IMR-90 (cell line): ENCODE measurements at regions not wholly inside any gene's neighbourhood (a gene's known extent, or its start where the extent isn't known, plus 50 kb on each side); places are given as distances from the start of the nearest gene placed in this dataset.

ENCODE experiments used
- ATAC-seq: fragments of 200-7000 bp; cut with Tn5 transposase; 2 replicates; pipeline ENCODE4 v1.9.1; 2020; ENCODE audit warnings: low read depth, mild to moderate bottlenecking, moderate library complexity
- BruUV-seq: library from RNA; stranded (reverse); fragments of 400-500 nt; replicated peaks from 2 replicates; lab custom pipeline; 2021; lab: Mats Ljungman, UMichigan
- CTCF ChIA-PET: fragments of 300-600 bp; formaldehyde crosslinking; extraction: SDS; loops from one replicate; lab custom pipeline; 2021; ENCODE audit warnings: antibody characterized with exemption; lab: Yijun Ruan, JAX
- POLR2A ChIA-PET: fragments of 300-600 bp; sonication (Branson Sonifier 250); formaldehyde crosslinking; loops from one replicate; lab custom pipeline; 2022; ENCODE audit warnings: antibody characterized with exemption; ENCODE audit not compliant: unreplicated experiment; lab: Charles Lee
- DNase-seq: peaks from one replicate; pipeline ENCODE4 v3.0.0; 2013
- H2AFZ ChIP-seq: replicated peaks from 2 replicates; pipeline ENCODE3; 2013; ENCODE audit warnings: low read length, mild to moderate bottlenecking; ENCODE audit not compliant: poor library complexity
- H2AK5ac ChIP-seq: 2 replicates; pipeline ENCODE4 v1.6.1; 2013; ENCODE audit warnings: low read depth, low read length, inconsistent platforms
- H2AK9ac ChIP-seq: replicated peaks from 2 replicates; pipeline ENCODE3; 2013; ENCODE audit warnings: mild to moderate bottlenecking, low read depth, low read length, moderate library complexity; ENCODE audit not compliant: poor library complexity
- H2BK120ac ChIP-seq: 2 replicates; pipeline ENCODE4 v1.6.1; 2013; ENCODE audit warnings: low read depth, low read length, inconsistent platforms
- H2BK15ac ChIP-seq: 3 replicates; pipeline ENCODE4 v1.6.1; 2013; ENCODE audit warnings: low read depth, low read length, inconsistent platforms
- H2BK20ac ChIP-seq: 2 replicates; pipeline ENCODE4 v1.6.1; 2013; ENCODE audit warnings: low read depth, mild to moderate bottlenecking, inconsistent platforms, low read length, moderate library complexity
- H2BK5ac ChIP-seq: 2 replicates; pipeline ENCODE4 v1.6.1; 2013; ENCODE audit warnings: mild to moderate bottlenecking, low read depth, low read length, inconsistent platforms; ENCODE audit not compliant: poor library complexity, severe bottlenecking
- H3K14ac ChIP-seq: replicated peaks from 2 replicates; pipeline ENCODE4 v1.6.1; 2013; ENCODE audit warnings: low read depth, low read length, inconsistent platforms
- H3K18ac ChIP-seq: 2 replicates; pipeline ENCODE4 v1.6.1; 2013; ENCODE audit warnings: low read depth, low read length, control low read depth
- H3K23ac ChIP-seq: 2 replicates; pipeline ENCODE4 v1.6.1; 2013; ENCODE audit warnings: low read depth, low read length, inconsistent platforms
- H3K27ac ChIP-seq: 2 replicates; pipeline ENCODE4 v1.5.1; 2013; ENCODE audit warnings: mild to moderate bottlenecking, control low read depth, low read length; ENCODE audit not compliant: insufficient read depth
- H3K27me3 ChIP-seq: 2 replicates; pipeline ENCODE4 v1.6.1; 2013; ENCODE audit warnings: low read length; ENCODE audit not compliant: control insufficient read depth, insufficient read depth
- H3K36me3 ChIP-seq: 2 replicates; pipeline ENCODE4 v1.6.1; 2013; ENCODE audit warnings: low read length, mixed read lengths; ENCODE audit not compliant: control insufficient read depth, insufficient read depth
- H3K4ac ChIP-seq: 2 replicates; pipeline ENCODE4 v1.6.1; 2013; ENCODE audit warnings: low read depth, low read length, inconsistent platforms
- H3K4me1 ChIP-seq: 2 replicates; pipeline ENCODE4 v1.6.1; 2013; ENCODE audit warnings: low read length, mixed read lengths; ENCODE audit not compliant: control insufficient read depth, insufficient read depth
- H3K4me2 ChIP-seq: 2 replicates; pipeline ENCODE4 v1.6.1; 2013; ENCODE audit warnings: low read depth, mild to moderate bottlenecking, control low read depth, low read length, moderate library complexity
- H3K4me3 ChIP-seq: 2 replicates; pipeline ENCODE4 v1.5.1; 2013; ENCODE audit warnings: low read depth, mild to moderate bottlenecking, control low read depth, low read length, moderate library complexity; ENCODE audit not compliant: insufficient read depth
- H3K56ac ChIP-seq: 2 replicates; pipeline ENCODE4 v1.6.1; 2013; ENCODE audit warnings: low read length, inconsistent platforms; ENCODE audit not compliant: insufficient read depth; ENCODE audit errors: extremely low read depth
- H3K79me1 ChIP-seq, 2 experiments: 2 replicates each; pipeline ENCODE4 v1.6.1; 2013; ENCODE audit warnings: low read length in 2 of 2, inconsistent platforms in 1 of 2, low read depth in 1 of 2
- H3K9ac ChIP-seq: 2 replicates; pipeline ENCODE4 v1.6.1; 2013; ENCODE audit warnings: low read depth, low read length, control low read depth
- H3K9me1 ChIP-seq: 2 replicates; pipeline ENCODE4 v1.6.1; 2013; ENCODE audit warnings: low read length, inconsistent platforms; ENCODE audit not compliant: insufficient read depth
- H3K9me3 ChIP-seq: 2 replicates; pipeline ENCODE4 v1.6.1; 2013; ENCODE audit warnings: low read length; ENCODE audit not compliant: control insufficient read depth, insufficient read depth
- H4K20me1 ChIP-seq: 2 replicates; pipeline ENCODE4 v1.6.1; 2013; ENCODE audit warnings: low read length, inconsistent platforms; ENCODE audit not compliant: insufficient read depth
- H4K5ac ChIP-seq: 2 replicates; pipeline ENCODE4 v1.6.1; 2013; ENCODE audit warnings: mild to moderate bottlenecking, low read depth, low read length, control low read depth
- H4K8ac ChIP-seq, 2 experiments: 2 replicates each; pipeline ENCODE4 v1.6.1; 2013; ENCODE audit warnings: low read depth in 2 of 2, low read length in 2 of 2, control low read depth in 1 of 2, inconsistent platforms in 1 of 2
- H4K91ac ChIP-seq: 2 replicates; pipeline ENCODE4 v1.6.1; 2013; ENCODE audit warnings: low read depth, low read length, inconsistent platforms; ENCODE audit not compliant: insufficient read depth
- BHLHE40 ChIP-seq: fragments of 150-350 bp; IDR thresholded peaks from 2 replicates; pipeline ENCODE4 v1.6.1; 2016; ENCODE audit warnings: mild to moderate bottlenecking, low read depth, low read length
- CEBPB ChIP-seq: IDR thresholded peaks from 2 replicates; pipeline ENCODE4 v1.6.1; 2012; ENCODE audit warnings: low read depth, low read length, improper control_type of control experiment
- CHD1 ChIP-seq: IDR thresholded peaks from 2 replicates; pipeline ENCODE4 v1.6.1; 2012; ENCODE audit warnings: low read depth, low read length, improper control_type of control experiment
- FOS ChIP-seq: fragments of 150-350 bp; IDR thresholded peaks from 2 replicates; pipeline ENCODE4 v1.6.1; 2016; ENCODE audit warnings: low read depth, low read length
- MAFK ChIP-seq: IDR thresholded peaks from 2 replicates; pipeline ENCODE4 v1.6.1; 2012; ENCODE audit warnings: low read depth, low read length, improper control_type of control experiment
- MAZ ChIP-seq: IDR thresholded peaks from 2 replicates; pipeline ENCODE4 v1.6.1; 2012; ENCODE audit warnings: low read depth, mild to moderate bottlenecking, low read length, improper control_type of control experiment, moderate library complexity, borderline replicate concordance
- NFE2L2 ChIP-seq: fragments of 150-350 bp; IDR thresholded peaks from 2 replicates; pipeline ENCODE4 v1.6.1; 2016; ENCODE audit warnings: low read depth, mild to moderate bottlenecking, low read length
- POLR2A ChIP-seq: IDR thresholded peaks from 2 replicates; pipeline ENCODE4 v1.6.1; 2012; ENCODE audit warnings: mild to moderate bottlenecking, low read depth, low read length
- RAD21 ChIP-seq: IDR thresholded peaks from 2 replicates; pipeline ENCODE4 v1.6.1; 2012; ENCODE audit warnings: low read length, improper control_type of control experiment
- RCOR1 ChIP-seq: IDR thresholded peaks from 2 replicates; pipeline ENCODE4 v1.6.1; 2012; ENCODE audit warnings: mild to moderate bottlenecking, low read length, improper control_type of control experiment; ENCODE audit not compliant: insufficient replicate concordance
- RFX5 ChIP-seq: IDR thresholded peaks from 2 replicates; pipeline ENCODE4 v1.8.0; 2012; ENCODE audit warnings: low read depth, mild to moderate bottlenecking, low read length, moderate library complexity
- SMC3 ChIP-seq: fragments of 150-350 bp; IDR thresholded peaks from 2 replicates; pipeline ENCODE4 v1.6.1; 2016; ENCODE audit warnings: low read depth, mild to moderate bottlenecking, antibody characterized with exemption, low read length, moderate library complexity
- WGBS, 2 experiments: methylation state at CpG; one replicate each; pipeline versions ENCODE4 v1.1.5 to v1.1.7; 2013; ENCODE audit warnings: missing lambda C conversion rate in 2 of 2; ENCODE audit not compliant: insufficient read length in 1 of 2; ENCODE audit errors: extremely low coverage in 2 of 2; 5-methylcytosine and 5-hydroxymethylcytosine counted together
- dilution Hi-C: fragments of 300-500 bp; cut with HindIII; formaldehyde crosslinking; loops from one replicate; pipeline ENCODE4 v1.14.3; 2018; ENCODE audit warnings: low sequenced_read_pairs; ENCODE audit not compliant: unreplicated experiment
- in situ Hi-C: fragments of 300-500 bp; cut with MboI; formaldehyde crosslinking; loops from 3 replicates; pipeline ENCODE4 v1.14.3; 2019; ENCODE audit warnings: low sequenced_read_pairs, inconsistent platforms, mixed read lengths
- intact Hi-C: fragments of 100-400 bp; cut with micrococcal nuclease; formaldehyde crosslinking; loops from 2 replicates; pipeline ENCODE4 v1.10.0; 2022
- TF ChIP-seq, protein P1 (sequence below): fragments of 150-350 bp; IDR thresholded peaks from 2 replicates; pipeline ENCODE4 v1.6.1; 2017; ENCODE audit warnings: mild to moderate bottlenecking, antibody characterized with exemption, low read length, low read depth
- TF ChIP-seq, protein P2 (sequence below): fragments of 150-350 bp; IDR thresholded peaks from 2 replicates; pipeline ENCODE4 v1.6.1; 2016; ENCODE audit warnings: low read depth, mild to moderate bottlenecking, low read length, moderate library complexity, borderline replicate concordance
- TF ChIP-seq, protein P3 (sequence below): conservative IDR thresholded peaks from 2 replicates; pipeline ENCODE4 v1.5.1; 2012; ENCODE audit warnings: mild to moderate bottlenecking, low read depth, low read length, improper control_type of control experiment

DNA sequence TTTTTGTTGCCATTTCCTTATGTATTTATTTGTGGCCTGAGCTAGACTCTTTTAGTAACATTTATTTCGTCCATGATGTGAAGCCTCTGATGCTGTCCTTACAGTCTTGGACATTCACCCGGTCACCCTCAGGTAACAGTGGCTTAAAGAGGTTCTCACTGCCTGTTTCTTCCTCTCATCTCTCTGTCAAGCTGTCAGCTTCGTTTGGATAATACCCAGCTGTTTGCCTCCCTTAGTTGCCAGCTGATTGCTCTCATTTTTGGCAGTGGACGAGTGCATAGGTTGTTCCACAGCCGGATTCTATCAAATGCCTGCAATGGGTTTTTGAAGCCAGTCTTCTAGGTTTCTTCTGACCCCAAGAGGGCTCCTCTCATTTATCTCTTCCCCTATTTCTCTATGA is 427.7 kb downstream of the MED10 start:
- Histone ChIP-seq H3K14ac (no peak overlapping the region), H2BK5ac (no peak overlapping the region), H3K36me3 (no peaks in the 10 kb centered on the region), H3K9me1 (no peaks in the 10 kb centered on the region), H4K20me1 (no peaks in the 10 kb centered on the region), H3K56ac (no peak overlapping the region), H3K4me3 (no peak overlapping the region), H4K91ac (no peak overlapping the region), H2BK15ac (no peak overlapping the region), H3K27me3 (no peaks in the 10 kb centered on the region), H2AFZ (no peak overlapping the region), H3K9ac (no peak overlapping the region), H4K5ac (no peak overlapping the region), H2BK20ac (no peak overlapping the region), H3K4me1 (no peaks in the 10 kb centered on the region), H3K18ac (no peak overlapping the region), H3K4ac (no peak overlapping the region), H2AK9ac (no peak overlapping the region), H3K23ac (no peak overlapping the region), H4K8ac (no peak overlapping the region), H3K27ac (no peak overlapping the region), H3K4me2 (no peak overlapping the region), H3K79me1 (no peaks in the 10 kb centered on the region), H2BK120ac (no peak overlapping the region), H2AK5ac (no peak overlapping the region), H3K9me3 (peaks cover 24% of the 10 kb centered on the region)
- 5% methylated on average over 4 of the region's 5 CpGs; no CpG with 5 or more reads in 1 of the 2 experiments for WGBS, 2 experiments
- dilution Hi-C loops (no loop called here), in situ Hi-C loops (no loop called here), intact Hi-C loops (no loop called here)
- DNase-seq: no peak
- POLR2A ChIA-PET: no interaction called here
- no peak for ATAC-seq
- no peak for TF ChIP-seq FOS
- no peak for TF ChIP-seq SMC3
- no peak for TF ChIP-seq MAFK
- TF ChIP-seq BHLHE40: no peak
- TF ChIP-seq, protein P1, sequence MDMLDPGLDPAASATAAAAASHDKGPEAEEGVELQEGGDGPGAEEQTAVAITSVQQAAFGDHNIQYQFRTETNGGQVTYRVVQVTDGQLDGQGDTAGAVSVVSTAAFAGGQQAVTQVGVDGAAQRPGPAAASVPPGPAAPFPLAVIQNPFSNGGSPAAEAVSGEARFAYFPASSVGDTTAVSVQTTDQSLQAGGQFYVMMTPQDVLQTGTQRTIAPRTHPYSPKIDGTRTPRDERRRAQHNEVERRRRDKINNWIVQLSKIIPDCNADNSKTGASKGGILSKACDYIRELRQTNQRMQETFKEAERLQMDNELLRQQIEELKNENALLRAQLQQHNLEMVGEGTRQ: no peak
- TF ChIP-seq NFE2L2: no peak
- TF ChIP-seq, protein P2, sequence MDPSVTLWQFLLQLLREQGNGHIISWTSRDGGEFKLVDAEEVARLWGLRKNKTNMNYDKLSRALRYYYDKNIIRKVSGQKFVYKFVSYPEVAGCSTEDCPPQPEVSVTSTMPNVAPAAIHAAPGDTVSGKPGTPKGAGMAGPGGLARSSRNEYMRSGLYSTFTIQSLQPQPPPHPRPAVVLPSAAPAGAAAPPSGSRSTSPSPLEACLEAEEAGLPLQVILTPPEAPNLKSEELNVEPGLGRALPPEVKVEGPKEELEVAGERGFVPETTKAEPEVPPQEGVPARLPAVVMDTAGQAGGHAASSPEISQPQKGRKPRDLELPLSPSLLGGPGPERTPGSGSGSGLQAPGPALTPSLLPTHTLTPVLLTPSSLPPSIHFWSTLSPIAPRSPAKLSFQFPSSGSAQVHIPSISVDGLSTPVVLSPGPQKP: no peak
- TF ChIP-seq POLR2A: no peak
- no peak for TF ChIP-seq CEBPB
- no peak for TF ChIP-seq RAD21
- TF ChIP-seq CHD1: no peak
- no peak for TF ChIP-seq RCOR1
- no peak for TF ChIP-seq MAZ
- TF ChIP-seq, protein P3, sequence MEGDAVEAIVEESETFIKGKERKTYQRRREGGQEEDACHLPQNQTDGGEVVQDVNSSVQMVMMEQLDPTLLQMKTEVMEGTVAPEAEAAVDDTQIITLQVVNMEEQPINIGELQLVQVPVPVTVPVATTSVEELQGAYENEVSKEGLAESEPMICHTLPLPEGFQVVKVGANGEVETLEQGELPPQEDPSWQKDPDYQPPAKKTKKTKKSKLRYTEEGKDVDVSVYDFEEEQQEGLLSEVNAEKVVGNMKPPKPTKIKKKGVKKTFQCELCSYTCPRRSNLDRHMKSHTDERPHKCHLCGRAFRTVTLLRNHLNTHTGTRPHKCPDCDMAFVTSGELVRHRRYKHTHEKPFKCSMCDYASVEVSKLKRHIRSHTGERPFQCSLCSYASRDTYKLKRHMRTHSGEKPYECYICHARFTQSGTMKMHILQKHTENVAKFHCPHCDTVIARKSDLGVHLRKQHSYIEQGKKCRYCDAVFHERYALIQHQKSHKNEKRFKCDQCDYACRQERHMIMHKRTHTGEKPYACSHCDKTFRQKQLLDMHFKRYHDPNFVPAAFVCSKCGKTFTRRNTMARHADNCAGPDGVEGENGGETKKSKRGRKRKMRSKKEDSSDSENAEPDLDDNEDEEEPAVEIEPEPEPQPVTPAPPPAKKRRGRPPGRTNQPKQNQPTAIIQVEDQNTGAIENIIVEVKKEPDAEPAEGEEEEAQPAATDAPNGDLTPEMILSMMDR: no peak
- TF ChIP-seq RFX5: no peak
- no TSS peak for BruUV-seq
- CTCF ChIA-PET: no interaction called here
